ENCODE measurements at regions not wholly inside any gene's neighbourhood (a gene's known extent, or its start where the extent isn't known, plus 50 kb on each side); places are given as distances from the start of the nearest gene placed in this dataset.

- no peak overlapping the region for H3K4me3 Mint-ChIP-seq (ENCODE audit: unreplicated experiment)
- no peak for DNase-seq (ENCODE audit: low read depth)
- H3K9me3 Mint-ChIP-seq (ENCODE audit: unreplicated experiment), result no peaks in the 10 kb centered on the region
- Histone ChIP-seq H3K27me3 (ENCODE audit: insufficient read depth, low read length) (no peaks in the 10 kb centered on the region), H3K4me1 (ENCODE audit: insufficient read depth, low read length) (no peaks in the 10 kb centered on the region), H4K20me1 (ENCODE audit: insufficient read depth, low read length) (no peaks in the 10 kb centered on the region), H3K36me3 (ENCODE audit: insufficient read depth, low read length) (no peaks in the 10 kb centered on the region), H3K27ac (ENCODE audit: low read depth, low read length) (no peak overlapping the region), H3K9me3 (ENCODE audit: insufficient read depth, low read depth, low read length) (no peaks in the 10 kb centered on the region), H2AFZ (ENCODE audit: low read depth, low read length) (no peak overlapping the region), H3K79me2 (ENCODE audit: insufficient read depth, low read length) (no peaks in the 10 kb centered on the region), H3K9ac (ENCODE audit: low read length) (no peak overlapping the region), H3K4me2 (ENCODE audit: low read length) (no peak overlapping the region), H3K4me3 (ENCODE audit: insufficient read depth, low read depth, low read length) (no peak overlapping the region)
- H3K4me1 Mint-ChIP-seq (ENCODE audit: low read depth, unreplicated experiment), result no peaks in the 10 kb centered on the region
- H3K36me3 Mint-ChIP-seq (ENCODE audit: low read depth, unreplicated experiment), result no peaks in the 10 kb centered on the region
- no peak for FAIRE-seq
- H3K27me3 Mint-ChIP-seq (ENCODE audit: low read depth, unreplicated experiment), result peaks cover 2% of the 10 kb centered on the region
- TF ChIP-seq CTCF (IDR thresholded peaks at IDR 0.05; ENCODE audit: insufficient read depth, low read depth, low read length), result no peak
- TF ChIP-seq EZH2 (IDR thresholded peaks at IDR 0.05; ENCODE audit: insufficient read depth, low read length), result no peak
- H3K27ac Mint-ChIP-seq (ENCODE audit: unreplicated experiment), result no peak overlapping the region
These were observed 61.9 kb upstream of the GJA5 start for GRCh38 chr1:147822292-147822691.

DNA sequence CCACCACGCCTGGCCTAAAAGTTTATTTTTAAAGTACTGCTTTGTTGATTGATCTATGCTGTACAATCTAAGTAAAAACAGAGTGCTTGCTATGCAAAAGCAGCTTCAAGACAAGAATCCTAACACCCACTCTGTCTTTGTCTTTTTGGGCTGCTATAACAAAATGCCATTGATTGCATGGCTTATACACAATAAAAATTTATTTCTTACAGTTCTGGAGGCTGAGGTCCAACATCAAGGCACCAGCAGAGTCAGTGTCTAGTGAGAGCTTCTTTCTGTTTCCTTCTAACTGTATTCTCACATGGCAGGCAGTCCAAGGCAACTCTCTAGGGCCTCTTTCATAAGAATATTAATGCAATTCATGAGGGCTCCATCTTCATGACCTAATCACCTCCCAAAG, 63.6 kb upstream of the GJA5 start:
- H2AFZ ChIP-seq (ENCODE audit: low read depth, low read length), result no peak overlapping the region
- no peaks in the 10 kb centered on the region for H3K79me2 ChIP-seq (ENCODE audit: insufficient read depth, low read length)
- H3K36me3 Mint-ChIP-seq (ENCODE audit: low read depth, unreplicated experiment), result no peaks in the 10 kb centered on the region
- H3K4me1 Mint-ChIP-seq (ENCODE audit: low read depth, unreplicated experiment), result no peaks in the 10 kb centered on the region
- no peak overlapping the region for H3K27ac Mint-ChIP-seq (ENCODE audit: unreplicated experiment)
- no peaks in the 10 kb centered on the region for H3K4me1 ChIP-seq (ENCODE audit: insufficient read depth, low read length)
- DNase-seq (ENCODE audit: low read depth), result no peak
- FAIRE-seq, result no peak
- H4K20me1 ChIP-seq (ENCODE audit: insufficient read depth, low read length), result no peaks in the 10 kb centered on the region
- H3K9me3 ChIP-seq (ENCODE audit: insufficient read depth, low read depth, low read length), result no peaks in the 10 kb centered on the region
- no peak for TF ChIP-seq CTCF (IDR thresholded peaks at IDR 0.05; ENCODE audit: insufficient read depth, low read depth, low read length)
- no peak for TF ChIP-seq EZH2 (IDR thresholded peaks at IDR 0.05; ENCODE audit: insufficient read depth, low read length)
- H3K9ac ChIP-seq (ENCODE audit: low read length), result no peak overlapping the region
- H3K27me3 ChIP-seq (ENCODE audit: insufficient read depth, low read length), result no peaks in the 10 kb centered on the region
- peaks cover 4% of the 10 kb centered on the region for H3K27me3 Mint-ChIP-seq (ENCODE audit: low read depth, unreplicated experiment)
- H3K9me3 Mint-ChIP-seq (ENCODE audit: unreplicated experiment), result no peaks in the 10 kb centered on the region
- H3K4me2 ChIP-seq (ENCODE audit: low read length), result no peak overlapping the region
- H3K27ac ChIP-seq (ENCODE audit: low read depth, low read length), result no peak overlapping the region
- H3K4me3 ChIP-seq (ENCODE audit: insufficient read depth, low read depth, low read length), result no peak overlapping the region
- H3K4me3 Mint-ChIP-seq (ENCODE audit: unreplicated experiment), result no peak overlapping the region
- no peaks in the 10 kb centered on the region for H3K36me3 ChIP-seq (ENCODE audit: insufficient read depth, low read length)

DNA sequence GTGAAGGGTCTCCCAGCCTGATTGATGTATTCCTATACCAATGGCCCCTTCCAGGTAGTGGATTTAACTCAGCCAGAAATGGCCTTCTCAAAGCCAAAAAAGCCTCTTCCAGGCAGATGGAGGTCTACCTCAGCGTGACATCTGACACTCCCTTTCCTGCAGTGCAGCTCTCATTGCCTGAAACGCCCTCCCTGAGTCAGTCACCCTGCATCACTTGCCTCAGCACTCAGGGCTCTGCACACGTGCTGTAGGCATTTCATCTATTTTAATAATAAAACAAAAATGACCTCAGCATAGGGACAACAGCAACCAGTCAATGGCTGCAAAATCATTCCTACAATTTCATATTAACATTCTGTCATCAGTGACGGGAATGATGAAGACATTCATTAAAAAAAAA, 64.4 kb upstream of the GJA5 start:
- no peak overlapping the region for H3K27ac Mint-ChIP-seq (ENCODE audit: unreplicated experiment)
- no peaks in the 10 kb centered on the region for H3K36me3 Mint-ChIP-seq (ENCODE audit: low read depth, unreplicated experiment)
- Histone ChIP-seq H3K9ac (ENCODE audit: low read length) (no peak overlapping the region), H3K27ac (ENCODE audit: low read depth, low read length) (no peak overlapping the region), H3K4me3 (ENCODE audit: insufficient read depth, low read depth, low read length) (no peak overlapping the region), H3K27me3 (ENCODE audit: insufficient read depth, low read length) (no peaks in the 10 kb centered on the region), H3K4me1 (ENCODE audit: insufficient read depth, low read length) (no peaks in the 10 kb centered on the region), H3K9me3 (ENCODE audit: insufficient read depth, low read depth, low read length) (no peaks in the 10 kb centered on the region), H4K20me1 (ENCODE audit: insufficient read depth, low read length) (no peaks in the 10 kb centered on the region), H3K79me2 (ENCODE audit: insufficient read depth, low read length) (no peaks in the 10 kb centered on the region), H3K36me3 (ENCODE audit: insufficient read depth, low read length) (no peaks in the 10 kb centered on the region), H2AFZ (ENCODE audit: low read depth, low read length) (no peak overlapping the region), H3K4me2 (ENCODE audit: low read length) (no peak overlapping the region)
- H3K9me3 Mint-ChIP-seq (ENCODE audit: unreplicated experiment), result no peaks in the 10 kb centered on the region
- no peak for FAIRE-seq
- H3K4me1 Mint-ChIP-seq (ENCODE audit: low read depth, unreplicated experiment), result no peaks in the 10 kb centered on the region
- DNase-seq (ENCODE audit: low read depth), result no peak
- H3K4me3 Mint-ChIP-seq (ENCODE audit: unreplicated experiment), result no peak overlapping the region
- no peak for TF ChIP-seq CTCF (IDR thresholded peaks at IDR 0.05; ENCODE audit: insufficient read depth, low read depth, low read length)
- TF ChIP-seq EZH2 (IDR thresholded peaks at IDR 0.05; ENCODE audit: insufficient read depth, low read length), result no peak
- peaks cover 2% of the 10 kb centered on the region for H3K27me3 Mint-ChIP-seq (ENCODE audit: low read depth, unreplicated experiment)

All from astrocyte (in vitro differentiated cells and primary cell).